Activated T-cell treated with anti-CD3 and anti-CD28 coated beads, Interleukin-2, amount 50 U/mL, for 48 hours (primary cell): ENCODE measurements at regions not wholly inside any gene's neighbourhood (a gene's known extent, or its start where the extent isn't known, plus 50 kb on each side); places are given as distances from the start of the nearest gene placed in this dataset.

Source experiments
- DNase-seq, 2 experiments: peaks; one replicate each; pipeline ENCODE4 v3.0.0-alpha.2; 2020

DNA sequence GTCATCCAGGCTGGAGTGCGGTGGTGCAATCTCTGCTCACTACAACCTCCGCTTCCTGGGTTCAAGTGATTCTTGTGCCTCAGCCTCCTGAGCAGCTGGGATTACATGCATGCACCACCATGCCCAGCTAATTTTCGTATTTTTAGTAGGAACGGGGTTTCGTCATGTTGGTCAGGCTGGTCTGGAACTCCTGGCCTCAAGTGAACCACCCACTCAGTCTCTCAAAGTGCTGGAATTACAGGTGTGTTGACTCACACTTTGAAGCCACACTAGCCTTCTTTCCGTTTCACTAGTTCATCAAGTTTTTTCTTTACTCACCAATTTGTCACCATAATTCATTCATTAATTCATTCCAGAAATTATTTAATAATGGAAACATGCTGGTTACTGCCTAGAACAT, 298.4 kb upstream of the MTNR1B start:
- DNase-seq = no peak

DNA sequence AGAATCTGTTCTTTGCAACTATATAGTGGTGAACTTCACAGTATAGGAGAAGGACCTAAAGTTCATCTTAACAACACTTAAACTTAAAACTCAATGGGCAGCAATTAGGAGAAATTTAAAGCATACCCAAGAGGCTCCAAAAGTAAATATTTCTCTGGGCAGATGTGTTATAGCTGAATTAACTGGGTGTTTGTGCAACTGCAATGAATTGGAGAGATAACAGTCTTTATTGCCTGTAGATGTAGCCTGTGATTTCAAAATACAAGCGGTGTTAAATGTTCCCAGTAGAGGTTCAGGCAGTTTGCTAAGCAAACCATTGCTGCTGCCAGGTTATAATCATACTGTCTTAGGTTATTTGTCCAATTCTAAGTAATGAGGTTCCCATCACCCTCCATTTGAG, 294.1 kb upstream of the MTNR1B start:
- no peak for DNase-seq

DNA sequence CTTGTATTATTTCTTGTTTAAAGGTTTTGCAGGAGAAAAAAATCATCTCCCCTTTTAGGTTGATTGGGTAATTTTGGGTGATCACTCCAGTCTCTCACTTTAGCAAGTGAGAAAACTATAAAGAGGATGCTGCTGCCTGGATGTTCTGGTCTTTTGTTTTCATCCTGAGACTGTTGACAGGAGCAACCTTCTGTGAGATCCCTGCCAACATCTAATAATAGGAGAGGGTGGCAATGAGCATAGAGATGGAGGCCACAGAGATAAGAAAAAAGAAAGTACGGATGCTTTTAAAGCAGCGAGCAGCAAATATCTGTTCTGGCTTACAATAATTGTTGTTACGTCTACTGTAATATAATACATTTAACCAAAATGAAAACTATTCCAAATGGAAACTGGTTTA, 293.6 kb upstream of the MTNR1B start:
- DNase-seq = no peak

DNA sequence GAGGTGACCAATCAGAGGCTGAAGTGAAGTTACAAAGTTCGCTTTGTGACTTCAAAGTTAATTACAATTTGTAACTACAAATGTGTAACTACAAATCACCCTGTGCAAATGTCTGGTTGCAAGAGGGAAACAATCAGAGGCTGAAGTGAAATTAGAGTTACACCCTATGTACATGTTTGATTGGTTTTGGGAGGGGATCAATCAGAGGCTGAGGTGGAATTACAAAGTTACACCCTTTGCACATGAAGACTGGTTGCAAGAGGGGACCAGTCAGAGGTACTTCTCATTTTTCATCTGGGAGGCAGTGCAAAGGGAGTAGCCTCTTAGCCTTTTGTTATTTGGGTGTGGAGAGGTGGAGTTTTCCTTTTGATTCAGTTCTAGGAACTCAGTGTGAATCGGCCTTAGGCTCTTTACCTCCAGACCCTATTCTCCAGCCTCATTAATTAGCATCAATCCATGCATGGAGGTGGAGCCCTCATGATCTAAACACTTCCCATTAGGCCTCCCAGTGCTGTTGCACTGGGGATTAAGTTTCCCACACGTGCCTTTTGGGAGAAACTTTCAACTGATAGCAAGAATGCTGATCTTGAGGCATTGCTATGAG, 291.3 kb upstream of the MTNR1B start:
- no peak for DNase-seq

DNA sequence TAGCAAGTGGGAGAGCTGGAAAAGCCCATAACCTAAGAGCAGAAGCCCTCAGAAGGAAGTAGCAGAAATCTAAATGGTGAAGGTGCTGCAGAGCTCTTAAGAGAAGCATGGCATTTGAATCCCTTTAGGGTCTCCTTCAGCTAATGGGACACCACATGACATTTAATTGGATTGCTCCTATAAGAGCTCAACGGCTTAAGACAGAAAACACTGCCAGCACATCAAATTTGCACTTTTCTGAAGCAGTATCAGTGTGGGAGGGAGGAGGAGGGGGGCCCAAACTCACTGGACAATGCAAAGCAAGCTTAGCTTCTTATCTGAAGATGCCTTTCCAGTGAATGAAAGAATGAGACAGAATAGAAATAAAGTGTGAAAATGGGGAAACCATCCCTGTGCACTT, 287.9 kb upstream of the MTNR1B start:
- DNase-seq = no peak

DNA sequence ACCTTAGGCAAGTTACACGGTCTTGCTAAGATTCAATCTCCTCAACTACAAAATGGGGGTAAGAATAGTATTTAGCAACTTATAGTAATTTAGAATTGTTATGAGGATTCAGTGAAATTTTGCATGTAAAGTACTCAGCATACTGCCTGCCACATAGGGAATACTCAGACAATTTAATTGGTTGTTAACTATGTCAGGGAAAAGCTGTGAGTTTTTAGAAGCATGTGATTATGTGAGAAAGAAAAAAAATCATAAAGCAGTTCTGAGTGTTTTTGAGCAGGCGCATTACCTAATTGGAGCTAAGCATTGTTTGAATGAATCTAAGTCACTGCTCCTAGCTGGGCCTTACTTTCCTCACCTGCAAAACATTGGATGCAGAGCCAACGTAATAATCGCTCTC, 287.3 kb upstream of the MTNR1B start:
- no peak for DNase-seq

DNA sequence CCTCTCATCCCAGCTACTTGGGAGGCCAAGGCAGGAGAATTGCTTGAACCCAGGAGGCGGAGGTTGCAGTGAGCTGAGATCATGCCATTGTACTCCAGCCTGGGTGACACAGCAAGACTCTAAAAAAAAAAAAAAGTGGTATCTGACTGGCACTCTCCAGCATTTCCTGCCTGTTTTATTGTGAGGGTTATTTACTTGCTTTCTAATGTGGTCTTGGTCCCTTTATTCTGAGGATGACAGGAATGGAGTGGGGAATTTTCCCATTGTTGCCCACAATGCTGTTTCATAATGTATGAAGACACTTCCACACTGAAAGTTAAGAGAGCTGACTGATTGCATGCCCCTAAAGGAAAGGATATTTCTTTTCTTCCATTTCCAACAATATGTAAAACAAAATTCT, 286.5 kb upstream of the MTNR1B start:
- no peak for DNase-seq

DNA sequence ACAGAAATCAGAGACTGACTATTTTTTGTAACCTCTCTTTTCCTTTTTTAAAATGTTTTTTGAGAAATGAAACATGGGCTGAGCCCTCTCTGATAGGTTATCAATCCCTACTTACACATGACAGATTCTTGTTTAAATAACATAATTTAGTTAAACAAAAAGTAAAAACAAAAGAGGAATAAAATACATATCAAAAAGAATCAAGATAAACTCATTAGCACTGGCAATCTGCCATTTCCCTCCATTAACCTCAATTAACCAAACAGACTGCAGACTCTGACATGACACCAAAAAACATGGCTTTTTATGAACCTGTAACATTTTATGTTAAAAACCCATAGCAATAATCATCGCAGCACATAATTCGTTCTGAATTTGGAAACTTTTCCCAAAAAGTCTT, 284.4 kb upstream of the MTNR1B start:
- no peak for DNase-seq

DNA sequence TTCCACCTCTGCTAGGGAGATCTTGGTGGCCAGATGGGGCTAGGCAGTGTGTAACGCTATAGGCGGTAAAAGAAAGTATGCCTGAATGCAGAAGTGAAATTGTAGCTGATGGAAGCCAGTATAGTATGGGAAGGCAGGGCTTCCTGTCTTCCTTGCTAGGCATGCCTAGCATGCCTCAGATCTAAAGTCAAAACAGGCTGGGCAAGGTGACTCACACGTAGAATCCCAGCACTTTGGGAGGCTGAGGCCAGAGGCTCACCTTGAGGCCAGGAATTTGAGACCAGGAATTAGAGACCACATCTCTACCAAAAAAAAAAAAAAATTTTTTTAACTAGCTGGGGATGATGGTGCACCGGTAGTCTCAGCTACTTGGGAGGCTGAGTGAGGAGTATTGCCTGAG, 281.7 kb upstream of the MTNR1B start:
- DNase-seq = no peak

DNA sequence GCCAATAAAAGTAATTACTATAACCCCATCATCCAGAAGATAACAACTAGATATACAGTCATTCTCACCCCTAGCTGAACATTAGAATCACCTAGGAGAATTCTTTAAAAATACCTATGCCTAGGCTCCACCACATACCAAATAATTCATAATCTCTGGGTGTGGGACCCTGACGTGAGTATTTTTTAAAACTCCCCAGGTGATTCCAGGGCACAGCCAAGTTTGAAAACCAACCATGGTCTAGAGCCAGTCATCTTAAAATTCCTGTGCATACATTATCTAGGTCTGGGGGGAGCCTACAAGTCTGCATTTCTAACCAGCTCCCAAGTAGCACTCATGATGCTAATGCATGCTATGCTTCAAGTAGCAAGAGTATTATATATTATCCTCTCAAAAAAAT, 281.0 kb upstream of the MTNR1B start:
- no peak for DNase-seq

DNA sequence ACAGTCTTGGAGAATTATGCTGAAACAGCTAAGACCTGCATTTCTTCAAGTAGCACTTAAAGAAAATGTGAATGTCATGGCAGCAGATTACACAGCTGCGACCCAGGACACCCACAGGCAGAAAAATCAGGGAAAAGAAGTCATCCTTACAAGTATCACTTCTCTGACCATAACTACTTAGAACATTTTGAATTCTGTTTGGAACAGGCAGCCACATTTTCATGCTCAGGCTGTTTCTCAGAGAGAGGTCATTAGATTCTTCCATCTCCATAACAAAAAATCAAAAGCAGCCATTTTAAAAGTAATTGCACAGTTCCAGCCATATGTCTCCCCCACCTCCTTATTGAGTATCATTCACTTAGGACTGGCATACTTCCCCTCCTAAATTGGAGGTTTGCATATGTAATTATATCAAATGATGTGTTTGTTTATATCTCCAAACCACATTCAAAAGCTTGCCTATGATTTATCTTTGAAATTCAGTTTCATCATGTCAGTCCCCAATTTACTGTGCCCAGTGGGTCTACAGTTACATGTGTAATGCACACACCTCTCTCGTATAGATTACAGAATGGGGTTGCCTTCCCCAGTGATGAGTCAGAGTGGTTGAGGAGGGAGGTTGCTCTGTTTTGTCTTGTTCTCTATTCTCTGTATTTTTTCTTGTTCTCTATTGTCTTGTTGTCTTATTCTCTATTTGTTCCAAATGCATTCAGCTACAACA, 276.5 kb upstream of the MTNR1B start:
- DNase-seq = no peak

DNA sequence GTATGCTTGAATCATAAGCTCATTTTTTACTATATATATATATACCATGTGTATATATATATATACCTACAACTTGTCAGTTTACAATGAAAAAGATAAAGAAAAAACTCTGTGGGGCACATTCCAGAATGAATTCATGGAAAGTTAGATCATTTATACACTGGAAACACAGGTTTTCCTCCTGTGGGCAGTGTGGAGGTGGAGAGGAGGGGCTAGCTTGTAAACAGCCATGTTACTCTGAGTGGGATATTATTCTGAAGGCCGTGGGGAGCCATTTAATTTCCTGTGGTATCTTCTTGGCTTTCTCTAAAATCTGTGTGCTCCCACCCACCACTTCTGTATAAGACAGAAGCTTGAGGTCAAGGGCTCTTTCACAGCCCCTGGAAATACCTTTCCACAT, 273.4 kb upstream of the MTNR1B start:
- DNase-seq = no peak

DNA sequence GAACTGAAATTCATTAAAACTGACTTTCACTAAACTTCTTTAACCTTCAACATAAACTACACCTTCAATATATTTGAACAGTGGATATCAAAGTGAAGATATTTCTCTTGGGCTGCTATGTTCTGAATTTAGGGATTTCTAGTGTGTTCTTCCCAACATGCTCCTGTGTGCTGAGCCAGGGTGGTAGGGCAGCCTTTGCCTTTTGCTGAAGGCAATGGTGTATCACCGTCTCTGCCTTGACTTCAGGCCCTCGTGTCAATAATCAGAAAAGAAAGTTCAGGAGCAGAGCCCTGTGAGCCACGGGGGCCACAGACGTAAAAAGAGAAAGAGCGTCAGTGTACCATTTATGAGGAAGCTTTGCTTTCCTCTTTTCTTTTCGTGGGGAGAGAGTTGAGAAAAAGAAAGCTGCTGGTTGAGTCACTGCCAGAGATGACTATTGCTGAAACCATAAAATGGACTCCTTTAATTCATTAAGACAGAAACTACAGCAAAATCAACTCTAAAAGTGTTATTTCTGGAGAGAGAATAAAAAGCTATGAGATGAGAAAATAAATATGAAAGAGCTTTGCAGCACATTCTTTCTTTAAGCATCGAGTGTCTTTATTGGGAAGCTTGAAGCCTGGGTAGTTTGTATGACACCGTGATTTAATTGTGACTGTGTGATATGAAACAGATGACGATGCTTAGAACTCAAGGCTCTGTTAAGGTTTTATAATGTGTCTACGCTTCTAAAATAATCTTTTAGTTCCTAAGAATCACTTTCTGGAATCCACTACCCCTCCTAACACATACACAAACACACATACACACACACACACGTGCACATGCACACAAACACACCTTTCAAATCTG, 271.8 kb upstream of the MTNR1B start:
- DNase-seq = no peak

DNA sequence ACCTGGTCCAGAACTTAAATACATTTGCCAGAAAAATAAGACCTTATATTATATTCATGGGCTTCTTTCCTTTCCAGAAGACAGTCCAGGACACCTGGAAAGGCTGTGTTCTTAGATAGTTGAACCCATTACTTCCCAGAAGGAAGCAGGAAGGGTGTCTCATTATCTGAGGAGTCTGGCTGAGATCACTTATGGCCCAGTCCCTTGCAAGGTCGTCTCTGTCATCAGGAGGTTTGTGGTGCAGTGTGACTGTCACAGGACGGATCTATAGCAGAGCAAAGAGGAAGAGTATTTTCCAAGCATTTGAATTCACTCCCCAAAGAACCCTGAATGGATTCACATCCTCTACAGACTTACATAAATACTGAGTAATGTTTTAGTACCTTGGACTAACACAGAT, 270.7 kb upstream of the MTNR1B start:
- DNase-seq = no peak

DNA sequence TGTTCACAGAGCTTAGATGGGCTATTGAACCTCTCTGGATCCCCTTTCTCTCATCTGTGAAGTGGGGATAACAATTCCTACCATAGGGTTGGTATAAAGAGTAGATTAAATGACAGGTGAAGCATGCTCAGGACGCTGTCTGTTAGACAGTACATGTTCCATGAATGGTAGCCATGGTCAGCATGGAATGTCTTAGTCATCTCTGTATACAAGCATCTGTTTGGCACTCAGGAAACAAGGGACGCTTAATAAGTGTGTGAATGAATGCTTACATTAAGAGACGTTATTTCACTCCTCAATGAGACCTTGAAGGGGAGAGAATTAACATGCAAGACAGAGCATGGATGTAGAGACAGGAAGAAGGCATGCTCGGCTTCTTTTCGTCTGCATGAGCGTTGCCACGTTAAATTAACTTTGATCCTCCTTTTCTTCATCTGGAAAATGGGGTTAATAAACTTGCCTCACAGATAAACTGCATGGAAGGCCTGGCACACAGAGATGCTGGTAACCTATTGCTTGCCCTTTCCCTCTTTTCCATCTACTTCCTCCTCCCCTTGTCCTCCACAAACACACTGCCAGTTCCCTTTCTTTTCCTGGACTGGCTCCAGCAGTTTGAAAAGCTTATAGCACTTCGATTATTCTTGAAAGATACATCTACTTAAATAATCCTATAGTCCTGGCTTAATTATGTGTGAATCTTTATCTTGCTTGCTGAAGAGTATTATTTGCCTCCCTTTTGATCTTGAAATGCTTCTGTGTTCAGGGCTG, 267.2 kb upstream of the MTNR1B start:
- no peak for DNase-seq

DNA sequence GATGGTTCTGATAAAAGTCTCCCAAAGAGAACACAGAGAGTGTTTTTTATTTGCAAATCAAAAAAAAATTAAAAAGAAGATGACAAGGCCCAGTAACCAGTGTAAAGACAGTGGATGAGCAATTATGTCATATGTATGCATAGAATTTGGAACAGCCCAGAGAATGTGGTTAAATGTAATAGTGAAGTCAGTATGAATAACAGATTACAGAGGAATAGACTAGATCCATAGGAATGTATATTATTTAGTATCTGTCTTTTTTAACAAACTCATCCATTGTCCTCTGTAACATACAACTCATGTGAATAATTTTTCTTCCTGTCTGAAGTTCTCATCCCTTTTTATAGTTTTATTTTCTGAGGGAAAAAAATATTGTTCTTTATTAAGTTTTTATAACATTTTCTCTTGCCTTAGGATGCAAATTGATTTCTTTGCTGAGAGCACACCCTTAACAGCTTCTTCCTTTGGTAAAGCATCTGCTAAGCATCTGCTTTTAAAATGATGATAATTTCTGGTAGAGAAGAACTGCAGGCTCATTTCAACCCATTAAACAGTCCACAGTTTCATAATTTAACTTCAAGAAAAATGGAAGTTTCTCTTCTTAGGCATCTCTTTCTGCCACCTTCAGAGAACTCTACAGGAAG, 266.5 kb upstream of the MTNR1B start:
- no peak for DNase-seq

DNA sequence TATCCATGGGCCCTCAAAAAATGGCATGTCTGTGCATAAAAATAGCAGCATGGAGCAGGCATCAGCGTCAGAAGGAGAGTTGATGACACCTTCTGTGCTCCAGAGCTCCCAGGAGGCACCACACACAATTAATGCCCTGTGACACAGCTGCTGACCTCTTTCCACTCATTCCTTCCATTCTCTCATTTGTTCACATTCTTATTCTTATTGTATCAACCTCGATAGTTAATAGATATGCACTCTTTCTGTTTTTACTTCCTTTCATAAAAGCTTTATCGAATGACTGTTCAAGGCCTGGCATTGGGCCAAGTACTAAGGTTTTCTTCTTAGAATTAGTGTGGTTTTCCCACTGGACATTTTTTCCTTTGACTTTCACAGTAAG, 266.0 kb upstream of the MTNR1B start:
- no peak for DNase-seq

DNA sequence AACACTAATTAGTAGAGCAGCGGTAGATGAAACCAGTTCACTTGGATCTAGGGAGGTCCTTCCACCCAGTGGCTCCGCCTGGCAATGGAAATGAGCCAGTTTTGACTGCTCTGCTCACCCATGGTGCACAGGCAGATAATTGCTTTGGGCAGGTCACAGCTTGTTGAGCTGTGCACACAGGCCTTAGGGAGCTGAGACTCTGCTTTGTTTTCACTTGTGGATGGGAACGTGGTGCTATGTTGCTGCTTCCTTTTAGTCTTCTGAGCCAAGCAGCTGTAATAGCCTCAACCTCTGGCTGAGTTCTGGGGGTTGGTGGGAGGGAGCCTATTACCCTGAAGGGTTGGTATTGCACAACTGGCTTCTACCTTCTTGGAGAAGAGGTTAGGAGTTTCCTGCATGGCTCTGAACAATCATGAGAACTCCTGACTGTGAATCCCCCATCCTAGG, 262.3 kb upstream of the MTNR1B start:
- DNase-seq = no peak

DNA sequence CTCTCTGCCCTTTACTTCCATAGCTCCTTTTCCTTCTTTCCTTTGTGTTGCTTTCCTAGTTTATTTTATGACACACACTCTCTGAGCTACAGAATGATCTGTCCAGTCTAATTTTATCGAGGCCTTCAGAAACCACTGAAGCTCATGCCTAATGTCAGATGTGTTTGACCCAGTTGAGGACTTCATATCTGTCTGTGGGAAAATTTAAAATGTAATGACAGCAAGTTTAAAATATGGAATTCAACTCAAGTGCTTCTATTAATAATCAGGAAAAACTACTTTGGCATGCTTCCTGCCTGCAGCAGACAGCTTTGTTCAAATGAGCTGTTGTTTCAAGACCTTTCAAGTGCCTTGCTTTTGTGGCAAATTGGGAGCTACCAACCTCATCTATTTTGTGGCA, 261.8 kb upstream of the MTNR1B start:
- DNase-seq = no peak

DNA sequence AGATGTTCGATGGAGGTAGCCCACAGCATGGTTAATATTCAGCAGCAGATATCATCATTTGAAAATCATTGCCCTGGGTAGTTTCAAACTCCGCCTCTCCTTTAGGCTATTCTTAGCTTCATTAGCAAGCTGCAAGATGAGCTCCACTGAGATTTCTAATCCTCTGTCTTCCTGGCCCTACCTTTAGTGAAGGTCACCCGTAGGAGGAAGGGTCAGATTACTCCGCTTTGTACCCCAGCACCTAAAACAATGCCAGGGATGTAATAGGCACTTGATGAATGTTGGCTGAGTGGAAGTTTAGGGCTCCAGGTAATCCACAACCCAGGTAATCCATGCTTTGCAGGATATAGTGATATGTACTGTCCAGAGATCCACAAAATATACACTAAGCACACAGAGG, 260.1 kb upstream of the MTNR1B start:
- DNase-seq = no peak

DNA sequence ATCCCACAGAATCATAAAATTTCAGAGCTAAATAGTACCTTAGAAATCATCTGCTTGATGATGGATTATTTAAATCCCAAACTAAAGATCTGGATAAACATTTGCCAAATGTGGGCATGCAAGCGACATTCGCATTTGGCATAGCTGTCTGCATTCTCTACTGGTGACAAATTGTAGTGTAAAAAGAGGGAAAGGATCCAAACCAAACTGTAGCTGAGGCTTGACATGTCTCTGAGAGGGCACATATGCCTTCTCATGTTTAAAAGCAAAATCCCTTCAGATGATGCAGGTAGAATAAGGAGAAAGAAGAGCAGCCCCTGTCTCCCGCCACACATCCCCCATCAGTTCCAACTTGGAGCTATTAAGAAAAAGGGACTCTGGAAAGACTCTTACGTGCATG, 257.5 kb upstream of the MTNR1B start:
- DNase-seq = no peak

DNA sequence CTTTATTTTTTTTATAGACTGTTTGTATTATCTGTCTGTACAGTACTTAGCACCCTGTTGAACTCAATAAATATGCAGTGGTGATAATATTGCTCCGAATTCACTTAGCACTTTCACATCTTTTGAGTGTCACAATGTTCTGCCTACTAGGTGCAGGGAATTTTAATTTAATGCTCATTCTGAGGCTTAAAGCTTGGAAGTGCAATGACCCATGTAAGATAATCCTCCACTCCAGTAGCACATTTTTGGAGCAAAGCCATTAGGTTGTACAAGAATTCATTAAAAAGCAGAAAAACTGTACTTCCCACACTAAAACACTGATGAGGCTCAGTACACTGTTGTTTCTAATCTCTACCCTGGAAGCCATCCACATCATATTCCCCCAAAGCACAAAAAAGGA, 255.3 kb upstream of the MTNR1B start:
- DNase-seq = no peak

DNA sequence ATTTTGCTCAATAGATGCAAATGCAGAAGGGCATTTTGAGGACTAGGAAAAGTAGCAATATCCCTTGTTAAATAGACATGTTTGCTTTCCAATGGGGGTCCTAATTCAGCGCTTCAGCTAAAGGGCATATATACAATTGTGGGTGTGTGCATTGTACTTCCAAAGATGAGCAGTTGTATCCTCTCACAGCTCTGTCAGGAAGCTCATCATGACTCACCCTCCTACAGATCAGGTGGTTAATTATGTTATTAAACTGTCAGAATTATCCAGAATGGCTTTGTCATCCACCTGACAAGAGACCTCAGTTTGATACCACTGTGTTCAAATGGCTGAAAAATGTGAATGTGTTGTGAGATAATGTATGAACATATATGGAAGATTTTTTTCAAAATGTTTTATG, 252.2 kb upstream of the MTNR1B start:
- no peak for DNase-seq
